OCI-LY1 (cell line): ENCODE measurements at regions not wholly inside any gene's neighbourhood (a gene's known extent, or its start where the extent isn't known, plus 50 kb on each side); places are given as distances from the start of the nearest gene placed in this dataset.

Experiments
- CTCF ChIP-seq: fragments of 200-600 bp; sonication (generic), shearing (Covaris generic); IDR thresholded peaks from 2 replicates; pipeline ENCODE4 v1.5.1; 2017; ENCODE audit warnings: mild to moderate bottlenecking, antibody characterized with exemption, low read length, moderate library complexity, mixed read lengths
- EZH2 ChIP-seq: fragments of 200-600 bp; sonication (generic), shearing (Covaris generic); IDR thresholded peaks from 2 replicates; pipeline ENCODE4 v1.8.0; 2017; ENCODE audit warnings: borderline replicate concordance, mixed run types, mild to moderate bottlenecking, antibody characterized with exemption, low read length, moderate library complexity, mixed read lengths

DNA sequence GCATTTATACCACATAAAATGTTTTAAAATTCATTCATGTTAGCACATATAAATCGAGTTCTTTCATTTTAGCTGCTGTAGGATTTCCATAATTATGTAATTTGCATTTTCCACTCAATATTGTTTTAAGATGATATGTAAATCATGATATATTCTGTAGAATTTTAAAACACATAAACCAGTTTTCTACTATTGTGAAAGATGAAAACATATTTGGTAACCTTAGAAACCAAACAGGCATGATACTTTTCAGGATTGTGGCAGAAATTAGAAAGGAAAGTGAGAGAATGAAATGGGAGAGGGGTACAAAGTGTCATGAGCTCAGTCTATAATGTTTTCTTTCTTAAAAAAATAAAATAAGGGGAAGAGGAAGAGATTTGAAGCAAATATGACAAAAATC lies 269.3 kb downstream of the PPP1R3A start:
- TF ChIP-seq CTCF: no peak
- TF ChIP-seq EZH2: no peak
